ENCODE measurements at regions not wholly inside any gene's neighbourhood (a gene's known extent, or its start where the extent isn't known, plus 50 kb on each side); places are given as distances from the start of the nearest gene placed in this dataset.
"Not testable (repeated sequence)": the region's sequence is repeated elsewhere in the genome, so short reads cannot be mapped to it uniquely, and the experiment has no call there.

GRCh38 chr17:34089042-34089441 lies 166.0 kb upstream of the CCL2 start:
- FAIRE-seq; DNase-seq (ENCODE audit: low spot score in 2 of 2): not testable (repeated sequence)

GRCh38 chr17:34090593-34090992 lies 164.5 kb upstream of the CCL2 start:
- FAIRE-seq (no peak), DNase-seq (ENCODE audit: low spot score in 2 of 2) (no peak)

GRCh38 chr17:34091975-34092374 lies 163.1 kb upstream of the CCL2 start:
- FAIRE-seq (no peak), DNase-seq (ENCODE audit: low spot score in 2 of 2) (no peak)

GRCh38 chr17:34095106-34095505 lies 160.0 kb upstream of the CCL2 start:
- FAIRE-seq (no peak), DNase-seq (ENCODE audit: low spot score in 2 of 2) (no peak)

GRCh38 chr17:34098699-34099098 lies 156.4 kb upstream of the CCL2 start:
- FAIRE-seq (no peak), DNase-seq (ENCODE audit: low spot score in 2 of 2) (no peak)

- no peak for FAIRE-seq
- no peak for DNase-seq (ENCODE audit: low spot score in 2 of 2)
Measured at GRCh38 chr17:34099859-34100515, 155.1 kb upstream of the CCL2 start.

GRCh38 chr17:34107019-34107418 lies 148.1 kb upstream of the CCL2 start:
- DNase-seq (ENCODE audit: low spot score in 2 of 2) (no peak), FAIRE-seq (no peak)

GRCh38 chr17:34110315-34110714 lies 144.8 kb upstream of the CCL2 start:
- FAIRE-seq: no peak
- no peak for DNase-seq (ENCODE audit: low spot score in 2 of 2)

- no peak for DNase-seq (ENCODE audit: low spot score in 2 of 2)
- FAIRE-seq: no peak
Measured at GRCh38 chr17:34113089-34113488, 142.0 kb upstream of the CCL2 start.

GRCh38 chr17:34114174-34114573 lies 140.9 kb upstream of the CCL2 start:
- FAIRE-seq (no peak), DNase-seq (ENCODE audit: low spot score in 2 of 2) (no peak)

GRCh38 chr17:34116306-34116705 lies 138.8 kb upstream of the CCL2 start:
- FAIRE-seq: no peak

GRCh38 chr17:34117332-34117731 lies 137.8 kb upstream of the CCL2 start:
- DNase-seq (ENCODE audit: low spot score in 2 of 2) (no peak), FAIRE-seq (no peak)

More at GRCh38 chr17:34116306-34116705, 138.8 kb upstream of the CCL2 start:
- no peak for DNase-seq (ENCODE audit: low spot score in 2 of 2)

- FAIRE-seq (no peak), DNase-seq (ENCODE audit: low spot score in 2 of 2) (no peak)
Measured at GRCh38 chr17:34117811-34118210, 137.3 kb upstream of the CCL2 start.

- no peak for FAIRE-seq
- no peak for DNase-seq (ENCODE audit: low spot score in 2 of 2)
Measured at GRCh38 chr17:34118564-34118963, 136.5 kb upstream of the CCL2 start.

GRCh38 chr17:34121311-34121710 lies 133.8 kb upstream of the CCL2 start:
- DNase-seq (ENCODE audit: low spot score in 2 of 2) (no peak), FAIRE-seq (no peak)

- FAIRE-seq (no peak), DNase-seq (ENCODE audit: low spot score in 2 of 2) (no peak)
Measured at GRCh38 chr17:34122515-34122914, 132.6 kb upstream of the CCL2 start.

GRCh38 chr17:34125010-34125409 lies 130.1 kb upstream of the CCL2 start:
- DNase-seq (ENCODE audit: low spot score in 2 of 2) (no peak), FAIRE-seq (no peak)

- DNase-seq (ENCODE audit: low spot score in 2 of 2) (no peak), FAIRE-seq (no peak)
Measured at GRCh38 chr17:34125921-34126320, 129.2 kb upstream of the CCL2 start.

GRCh38 chr17:34126496-34126895 lies 128.6 kb upstream of the CCL2 start:
- DNase-seq (ENCODE audit: low spot score in 2 of 2) (no peak), FAIRE-seq (no peak)

- DNase-seq (ENCODE audit: low spot score in 2 of 2) (no peak), FAIRE-seq (no peak)
Measured at GRCh38 chr17:34126965-34127364, 128.1 kb upstream of the CCL2 start.

- no peak for FAIRE-seq
- no peak for DNase-seq (ENCODE audit: low spot score in 2 of 2)
Measured at GRCh38 chr17:34130544-34130943, 124.5 kb upstream of the CCL2 start.

- DNase-seq (ENCODE audit: low spot score in 2 of 2): no peak
- FAIRE-seq: no peak
Measured at GRCh38 chr17:34131386-34131785, 123.7 kb upstream of the CCL2 start.

- DNase-seq (ENCODE audit: low spot score in 2 of 2) (no peak), FAIRE-seq (no peak)
Measured at GRCh38 chr17:34133350-34133749, 121.7 kb upstream of the CCL2 start.

All from frontal cortex (tissue), 3 donors.